Mammary epithelial cell (primary cell): ENCODE measurements at regions not wholly inside any gene's neighbourhood (a gene's known extent, or its start where the extent isn't known, plus 50 kb on each side); places are given as distances from the start of the nearest gene placed in this dataset.

ENCODE experiments used
- CTCF ChIP-seq, 2 donors: IDR thresholded peaks in 1 of 2; conservative IDR thresholded peaks in 1 of 2; 2 replicates each; pipeline ENCODE4 v1.5.1; 2011 to 2012; ENCODE audit warnings: inconsistent platforms in 2 of 2, low read length in 2 of 2, mild to moderate bottlenecking in 2 of 2, control low read depth in 1 of 2, low read depth in 1 of 2; ENCODE audit not compliant: insufficient read depth in 1 of 2; ENCODE audit errors: extremely low read depth in 1 of 2
- EZH2 ChIP-seq: IDR thresholded peaks from 2 replicates; pipeline ENCODE4 v1.6.1; 2012; ENCODE audit warnings: low read length, inconsistent platforms, borderline replicate concordance

GRCh38 chr22:22037740-22038139, 55.2 kb upstream of the TOP3B start:
- TF ChIP-seq CTCF (conservative IDR thresholded peaks at IDR 0.05 in 1 of 2, IDR thresholded peaks at IDR 0.05 in 1 of 2; ENCODE audit: extremely low read depth in 1 of 2, insufficient read depth in 1 of 2, low read depth in 1 of 2, low read length in 2 of 2) (no peak), EZH2 (no peak)
